Breast epithelium (tissue), 4 donors: ENCODE measurements at regions not wholly inside any gene's neighbourhood (a gene's known extent, or its start where the extent isn't known, plus 50 kb on each side); places are given as distances from the start of the nearest gene placed in this dataset.
A peak's percentile ranks its signal among the peaks of the same experiment; 100 is the strongest.

Experiments
- DNase-seq, 2 donors: peaks; one replicate each; pipeline ENCODE4 v3.0.0-alpha.2; 2019; ENCODE audit warnings: low spot score in 2 of 2
- H3K27ac ChIP-seq, 2 donors: fragments of 200-600 bp; sonication (generic) in 1 of 2; one replicate each; pipeline ENCODE4 v1.5.1; 2016 to 2019; ENCODE audit warnings: mild to moderate bottlenecking in 1 of 2
- H3K27me3 ChIP-seq, 2 donors: fragments of 200-600 bp; sonication (generic) in 1 of 2; one replicate each; pipeline versions ENCODE4 v1.5.1 to v1.6.0; 2017 to 2019; ENCODE audit warnings: control low read depth in 1 of 2, mild to moderate bottlenecking in 1 of 2
- H3K36me3 ChIP-seq: fragments of 200-600 bp; one replicate; pipeline ENCODE4 v1.5.1; 2019
- H3K4me1 ChIP-seq, 2 donors: fragments of 200-600 bp; sonication (generic); one replicate each; pipeline ENCODE4 v1.5.1; 2016 to 2019; ENCODE audit warnings: control low read depth in 1 of 2
- H3K4me3 ChIP-seq, 3 donors: fragments of 200-600 bp; sonication (generic); 1 replicate in 2 of 3; 2 replicates in 1 of 3; pipeline ENCODE4 v1.5.1; 2016 to 2019; ENCODE audit warnings: mild to moderate bottlenecking in 3 of 3, moderate library complexity in 2 of 3
- H3K9me3 ChIP-seq, 2 donors: fragments of 200-600 bp; sonication (generic) in 1 of 2; one replicate each; pipeline ENCODE4 v1.5.1; 2016 to 2019; ENCODE audit warnings: control low read depth in 1 of 2
- POLR2A ChIP-seq: fragments of 450-650 bp; IDR thresholded peaks from one replicate; pipeline ENCODE4 v1.6.1; 2016; ENCODE audit warnings: antibody characterized with exemption, mild to moderate bottlenecking, moderate library complexity
- POLR2AphosphoS5 ChIP-seq, 3 donors: sonication (generic); formaldehyde crosslinking; IDR thresholded peaks; one replicate each; pipeline ENCODE4 v1.6.1; 2017; ENCODE audit warnings: antibody characterized with exemption in 3 of 3
- intact Hi-C: fragments of 100-400 bp; cut with DNase I; formaldehyde crosslinking; loops from one replicate; pipeline ENCODE4 v1.15.1; 2023; ENCODE audit warnings: low total_unique reads
- TF ChIP-seq, protein P1 (sequence below), 3 donors: fragments of 450-650 bp; IDR thresholded peaks; one replicate each; pipeline ENCODE4 v1.5.1; 2016 to 2017; ENCODE audit warnings: antibody characterized with exemption in 3 of 3, mild to moderate bottlenecking in 3 of 3, moderate library complexity in 3 of 3

DNA sequence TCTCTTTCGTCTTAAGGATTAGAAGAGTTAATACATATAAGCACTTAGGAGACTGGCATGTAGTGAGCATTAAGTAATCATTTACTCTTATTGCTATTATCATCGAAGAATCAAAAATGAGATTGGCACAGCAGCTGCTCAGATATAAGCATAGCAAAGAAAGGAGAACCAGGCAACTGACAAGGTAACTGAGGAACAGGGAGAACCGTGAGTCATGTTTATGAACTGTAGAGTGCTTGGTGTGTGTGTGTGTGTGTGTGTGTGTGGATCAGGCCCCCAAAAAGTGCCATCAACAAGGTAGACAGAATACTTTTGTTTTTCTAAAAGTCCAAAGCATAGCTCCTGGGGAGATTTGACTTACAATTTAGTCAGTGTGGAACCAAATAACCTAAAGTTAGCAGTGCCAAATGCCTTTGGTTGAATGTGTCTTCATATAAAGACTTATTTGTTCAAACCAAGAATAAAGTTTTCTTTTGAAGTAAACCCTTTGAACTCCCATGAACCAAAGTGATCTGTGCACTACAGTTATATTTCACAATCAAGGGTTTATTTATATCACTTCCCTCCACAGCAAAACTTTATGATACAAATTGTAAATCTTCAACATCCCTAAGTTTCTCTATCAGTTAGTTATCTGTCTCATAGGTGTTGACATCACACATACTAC, 660.6 kb downstream of the NYAP2 start:
- no peak overlapping the region for H3K4me3 ChIP-seq
- DNase-seq, result no peak
- H3K27me3 ChIP-seq, result no peaks in the 10 kb centered on the region
- no peak for TF ChIP-seq POLR2A
- peak overlapping the region; percentile 52 for H3K27ac ChIP-seq
- no peaks in the 10 kb centered on the region for H3K4me1 ChIP-seq
- intact Hi-C loops, result no loop called here
- no peaks in the 10 kb centered on the region for H3K36me3 ChIP-seq
- no peaks in the 10 kb centered on the region for H3K9me3 ChIP-seq

DNA sequence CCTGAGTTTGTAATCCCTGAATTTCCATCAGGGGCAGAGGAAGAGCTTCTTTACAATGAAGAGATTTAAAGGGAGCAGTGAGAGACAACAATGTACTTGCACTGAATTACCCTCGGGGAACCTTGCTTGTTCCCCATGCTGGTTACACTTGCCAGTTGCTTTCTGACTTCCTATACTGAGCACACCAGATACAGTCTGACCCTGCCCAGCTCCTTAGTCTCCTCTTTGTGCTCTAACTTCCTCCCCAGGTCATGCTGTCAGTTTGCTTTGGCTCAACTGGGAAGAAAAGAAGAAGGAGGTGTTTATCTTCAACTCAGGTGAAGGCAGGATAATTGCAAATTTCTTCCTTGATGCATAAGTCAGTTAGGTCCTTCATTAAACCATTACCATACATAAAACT, 658.4 kb downstream of the NYAP2 start:
- intact Hi-C loops, result no loop called here
- no peak overlapping the region for H3K4me3 ChIP-seq

DNA sequence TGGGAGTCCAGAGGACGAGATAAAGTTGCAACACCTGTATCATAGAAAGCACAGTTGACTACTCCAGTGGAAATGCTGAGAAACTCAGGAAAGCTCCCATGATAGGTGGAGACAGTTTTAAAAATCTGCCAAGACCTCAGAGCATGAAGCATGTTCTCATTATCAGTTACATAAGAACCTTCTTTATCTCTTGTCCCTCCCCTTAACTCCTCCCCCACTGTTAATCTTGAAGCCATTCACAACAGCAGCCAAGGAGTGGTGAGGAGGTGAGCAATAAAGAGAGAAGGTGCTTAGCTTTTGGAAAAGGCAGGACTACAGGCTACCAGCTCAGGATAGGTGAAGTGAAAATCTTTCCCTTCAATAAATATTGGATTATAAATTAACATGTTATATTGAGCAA, 657.9 kb downstream of the NYAP2 start:
- no peaks in the 10 kb centered on the region for H3K4me1 ChIP-seq
- no peak overlapping the region for H3K27ac ChIP-seq
- H3K36me3 ChIP-seq, result no peaks in the 10 kb centered on the region
- H3K4me3 ChIP-seq, result no peak overlapping the region
- DNase-seq, result no peak
- intact Hi-C loops, result no loop called here
- H3K27me3 ChIP-seq, result no peaks in the 10 kb centered on the region
- TF ChIP-seq POLR2A, result no peak
- no peak for TF ChIP-seq POLR2AphosphoS5 (IDR thresholded peaks at IDR 0.05)
- TF ChIP-seq, protein P1, sequence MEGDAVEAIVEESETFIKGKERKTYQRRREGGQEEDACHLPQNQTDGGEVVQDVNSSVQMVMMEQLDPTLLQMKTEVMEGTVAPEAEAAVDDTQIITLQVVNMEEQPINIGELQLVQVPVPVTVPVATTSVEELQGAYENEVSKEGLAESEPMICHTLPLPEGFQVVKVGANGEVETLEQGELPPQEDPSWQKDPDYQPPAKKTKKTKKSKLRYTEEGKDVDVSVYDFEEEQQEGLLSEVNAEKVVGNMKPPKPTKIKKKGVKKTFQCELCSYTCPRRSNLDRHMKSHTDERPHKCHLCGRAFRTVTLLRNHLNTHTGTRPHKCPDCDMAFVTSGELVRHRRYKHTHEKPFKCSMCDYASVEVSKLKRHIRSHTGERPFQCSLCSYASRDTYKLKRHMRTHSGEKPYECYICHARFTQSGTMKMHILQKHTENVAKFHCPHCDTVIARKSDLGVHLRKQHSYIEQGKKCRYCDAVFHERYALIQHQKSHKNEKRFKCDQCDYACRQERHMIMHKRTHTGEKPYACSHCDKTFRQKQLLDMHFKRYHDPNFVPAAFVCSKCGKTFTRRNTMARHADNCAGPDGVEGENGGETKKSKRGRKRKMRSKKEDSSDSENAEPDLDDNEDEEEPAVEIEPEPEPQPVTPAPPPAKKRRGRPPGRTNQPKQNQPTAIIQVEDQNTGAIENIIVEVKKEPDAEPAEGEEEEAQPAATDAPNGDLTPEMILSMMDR (IDR thresholded peaks at IDR 0.05), result no peak
- no peaks in the 10 kb centered on the region for H3K9me3 ChIP-seq

More for the DNA sequence above, 658.4 kb downstream of the NYAP2 start:
- no peaks in the 10 kb centered on the region for H3K36me3 ChIP-seq
- H3K4me1 ChIP-seq, result no peaks in the 10 kb centered on the region
- no peaks in the 10 kb centered on the region for H3K27me3 ChIP-seq
- DNase-seq, result no peak
- H3K27ac ChIP-seq, result no peak overlapping the region
- no peaks in the 10 kb centered on the region for H3K9me3 ChIP-seq
- TF ChIP-seq, protein P1 (IDR thresholded peaks at IDR 0.05), result no peak
- TF ChIP-seq POLR2A (no peak), POLR2AphosphoS5 (IDR thresholded peaks at IDR 0.05) (no peak)

DNA sequence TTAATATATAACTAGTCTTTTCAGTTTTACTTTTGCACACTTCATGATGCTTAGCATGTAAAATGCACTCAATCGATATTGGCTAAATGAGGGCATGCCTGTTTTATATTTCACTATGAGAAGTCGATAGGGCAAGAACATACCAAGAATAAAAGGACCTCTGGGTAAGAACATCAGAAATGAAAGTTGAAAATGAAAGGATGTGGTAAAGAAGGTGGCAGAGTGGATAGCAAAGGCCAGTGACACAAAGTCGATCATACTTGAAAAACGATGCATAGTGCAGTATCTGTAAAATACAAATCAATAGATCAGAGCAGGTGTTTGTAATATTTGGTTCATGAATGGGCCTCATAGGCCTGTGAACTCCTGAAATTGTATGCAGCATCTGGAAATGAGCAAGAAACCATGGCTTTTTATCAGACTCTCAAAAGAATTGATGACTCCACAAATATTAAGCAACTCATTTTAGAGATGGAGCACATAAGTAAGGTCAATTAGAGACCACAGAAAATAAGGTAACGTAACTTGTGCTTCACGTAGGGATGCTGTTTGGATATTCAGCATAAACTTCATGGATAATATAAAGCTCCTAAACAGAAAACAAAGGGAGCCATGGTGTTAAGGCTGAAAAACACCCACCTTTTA, 653.4 kb downstream of the NYAP2 start:
- intact Hi-C loops, result no loop called here
- Histone ChIP-seq H3K4me1 (no peaks in the 10 kb centered on the region), H3K9me3 (no peaks in the 10 kb centered on the region), H3K36me3 (no peaks in the 10 kb centered on the region), H3K4me3 (no peak overlapping the region), H3K27me3 (no peaks in the 10 kb centered on the region), H3K27ac (no peak overlapping the region)
- TF ChIP-seq POLR2A, result no peak
- no peak for DNase-seq

DNA sequence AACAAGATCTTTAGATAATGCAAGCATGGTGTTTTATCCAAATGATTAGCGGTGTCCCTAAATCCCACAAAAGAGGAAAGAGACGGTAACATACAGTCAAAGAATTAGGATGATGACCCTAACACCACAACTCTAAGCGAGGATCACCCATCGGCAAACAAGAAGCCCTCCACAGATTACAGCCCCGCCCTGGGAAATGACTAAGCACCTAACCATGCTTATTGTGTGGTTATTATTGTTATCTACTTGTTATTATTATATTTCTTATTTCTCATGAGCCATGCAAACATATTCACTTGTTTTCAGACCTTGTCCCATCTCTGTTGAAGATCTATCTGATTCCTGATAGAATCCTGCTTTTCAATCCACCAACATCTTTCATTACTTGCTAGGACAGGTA, 651.3 kb downstream of the NYAP2 start:
- Histone ChIP-seq H3K27ac (no peak overlapping the region), H3K27me3 (no peaks in the 10 kb centered on the region)

DNA sequence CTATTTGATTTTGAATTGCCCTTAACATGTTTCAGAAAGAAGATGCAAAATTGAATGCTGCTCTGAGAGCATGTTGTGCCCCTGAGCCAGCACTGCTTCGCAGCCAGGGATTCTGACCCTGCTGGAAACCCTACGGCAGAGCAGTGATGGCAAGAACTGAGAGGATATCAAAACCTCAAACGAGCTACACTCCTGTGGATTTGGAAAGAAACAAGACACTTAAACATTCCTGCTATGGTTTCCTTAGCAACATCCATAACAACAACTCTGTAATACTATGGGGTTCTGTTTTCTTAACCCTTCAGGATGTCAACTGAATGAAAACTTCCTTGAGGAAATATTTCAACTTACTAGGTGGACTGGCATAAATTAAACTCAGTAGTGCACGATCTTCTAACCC, 649.1 kb downstream of the NYAP2 start:
- Histone ChIP-seq H3K9me3 (no peaks in the 10 kb centered on the region), H3K27ac (no peak overlapping the region), H3K4me3 (no peak overlapping the region), H3K4me1 (no peaks in the 10 kb centered on the region), H3K36me3 (no peaks in the 10 kb centered on the region), H3K27me3 (no peaks in the 10 kb centered on the region)
- TF ChIP-seq POLR2A (no peak), POLR2AphosphoS5 (IDR thresholded peaks at IDR 0.05) (no peak)
- TF ChIP-seq, protein P1 (IDR thresholded peaks at IDR 0.05), result no peak
- DNase-seq, result no peak
- intact Hi-C loops, result no loop called here

More for the DNA sequence above, 651.3 kb downstream of the NYAP2 start:
- TF ChIP-seq POLR2AphosphoS5 (IDR thresholded peaks at IDR 0.05), result no peak
- TF ChIP-seq POLR2A, result no peak
- TF ChIP-seq, protein P1 (IDR thresholded peaks at IDR 0.05), result no peak
- Histone ChIP-seq H3K4me3 (no peak overlapping the region), H3K36me3 (no peaks in the 10 kb centered on the region), H3K4me1 (no peaks in the 10 kb centered on the region), H3K9me3 (no peaks in the 10 kb centered on the region)
- no peak for DNase-seq
- intact Hi-C loops, result no loop called here
